GM18508 (cell line): ENCODE measurements at regions not wholly inside any gene's neighbourhood (a gene's known extent, or its start where the extent isn't known, plus 50 kb on each side); places are given as distances from the start of the nearest gene placed in this dataset.
"Not testable (repeated sequence)": the region's sequence is repeated elsewhere in the genome, so short reads cannot be mapped to it uniquely, and the experiment has no call there.

ENCODE experiments used
- ATAC-seq: cut with Tn5 transposase; IDR thresholded peaks from one replicate; pipeline ENCODE4 v1.9.1; 2021; ENCODE audit warnings: moderate number of reproducible peaks; ENCODE audit not compliant: insufficient read depth, unreplicated experiment

GRCh38 chr3:20846066-20846465 is 660.1 kb upstream of the SGO1 start:
- ATAC-seq = no peak

- ATAC-seq = no peak
Measured at GRCh38 chr3:20844851-20845250, 658.8 kb upstream of the SGO1 start.

GRCh38 chr3:20842594-20843436 is 656.8 kb upstream of the SGO1 start:
- no peak for ATAC-seq

GRCh38 chr3:20842002-20842401 is 656.0 kb upstream of the SGO1 start:
- ATAC-seq = no peak

DNA sequence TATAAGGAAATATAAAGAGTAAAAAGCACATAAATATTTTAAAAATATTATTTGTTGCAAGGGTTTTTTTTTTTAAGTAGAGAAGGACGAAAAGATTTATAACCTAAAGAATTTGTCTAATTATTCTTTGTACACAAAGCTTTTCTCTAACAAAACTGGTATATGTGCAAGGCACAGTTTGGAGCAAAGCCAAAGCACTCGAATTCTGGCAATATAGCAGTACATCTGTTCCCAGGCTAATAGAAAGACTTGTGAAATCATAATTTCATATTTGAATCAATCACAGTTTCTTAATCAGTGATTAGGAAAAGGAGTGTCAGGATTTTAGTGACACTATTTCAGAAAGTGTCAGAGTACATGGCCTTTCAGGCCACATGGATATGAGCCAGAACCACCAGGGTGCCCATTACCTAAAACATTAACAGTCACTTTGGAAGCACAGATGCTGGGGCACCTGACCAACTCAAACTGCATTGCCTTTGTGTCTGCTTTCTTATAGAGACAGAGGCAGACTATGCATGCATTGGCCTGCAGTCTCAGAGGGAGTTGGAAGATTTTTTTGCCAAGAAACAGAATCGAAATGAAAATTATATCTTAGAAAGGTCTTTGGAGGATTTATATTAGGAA is 651.8 kb upstream of the SGO1 start:
- ATAC-seq = no peak

- ATAC-seq = no peak
Measured at GRCh38 chr3:20836801-20837200, 650.8 kb upstream of the SGO1 start.

GRCh38 chr3:20832963-20833362 is 647.0 kb upstream of the SGO1 start:
- ATAC-seq = no peak

- no peak for ATAC-seq
Measured at GRCh38 chr3:20822251-20822650, 636.2 kb upstream of the SGO1 start.

DNA sequence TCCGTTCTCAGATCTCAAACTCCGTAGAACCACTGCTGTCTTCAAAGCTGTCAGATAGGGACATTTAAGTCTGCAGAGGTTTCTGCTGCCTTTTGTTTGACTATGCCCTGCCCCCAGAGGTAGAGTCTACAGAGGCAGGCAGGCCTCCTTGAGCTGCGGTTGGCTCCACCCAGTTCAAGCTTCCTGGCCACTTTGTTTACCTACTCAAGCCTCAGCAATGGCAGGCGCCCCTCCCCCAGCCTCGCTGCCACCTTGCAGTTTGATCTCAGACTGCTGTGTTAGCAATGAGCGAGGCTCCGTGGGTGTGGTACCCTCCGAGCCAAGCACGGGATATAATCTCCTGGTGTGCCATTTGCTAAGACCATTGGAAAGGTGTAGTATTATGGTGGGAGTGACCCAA is 634.9 kb upstream of the SGO1 start:
- not testable (repeated sequence) for ATAC-seq

DNA sequence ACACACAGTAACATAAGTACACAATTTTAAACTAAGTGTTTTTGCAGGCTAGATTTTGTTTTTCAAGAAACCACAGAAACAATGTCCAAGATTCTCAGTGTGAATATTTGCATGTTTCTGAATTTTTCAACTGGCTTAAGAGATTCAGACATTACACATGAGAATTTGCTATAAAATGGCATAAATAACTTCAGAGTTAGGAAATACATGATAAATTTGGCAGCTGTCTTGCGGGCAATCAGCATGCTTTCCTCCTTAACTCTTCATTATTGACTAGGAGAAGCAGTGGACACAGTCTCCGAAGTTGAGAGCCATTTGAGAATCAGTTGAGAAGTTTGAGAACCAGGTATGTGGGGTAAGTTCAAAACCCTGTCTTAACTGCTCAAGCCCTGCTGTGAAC is 625.6 kb upstream of the SGO1 start:
- no peak for ATAC-seq

GRCh38 chr3:20811006-20811405 is 625.0 kb upstream of the SGO1 start:
- no peak for ATAC-seq

GRCh38 chr3:20810555-20810954 is 624.5 kb upstream of the SGO1 start:
- ATAC-seq = no peak

DNA sequence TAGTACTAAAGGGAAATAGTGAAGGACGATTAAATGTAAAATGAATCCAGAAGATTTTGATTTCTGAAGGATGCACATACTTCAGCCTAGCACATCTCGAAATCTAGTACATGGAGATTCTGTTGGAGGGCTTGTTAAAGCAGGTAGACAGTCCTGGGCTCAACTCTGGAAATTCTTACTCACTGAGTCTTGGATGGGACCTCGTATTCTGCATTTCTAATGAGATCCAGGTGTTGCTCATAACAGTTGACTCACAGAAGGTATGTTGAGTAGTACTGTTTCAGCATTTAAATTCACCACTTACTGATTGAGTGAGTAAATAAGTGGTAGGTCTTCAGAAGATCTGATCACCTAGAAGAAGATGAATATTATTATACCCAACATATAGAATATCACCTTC is 623.4 kb upstream of the SGO1 start:
- ATAC-seq = no peak

DNA sequence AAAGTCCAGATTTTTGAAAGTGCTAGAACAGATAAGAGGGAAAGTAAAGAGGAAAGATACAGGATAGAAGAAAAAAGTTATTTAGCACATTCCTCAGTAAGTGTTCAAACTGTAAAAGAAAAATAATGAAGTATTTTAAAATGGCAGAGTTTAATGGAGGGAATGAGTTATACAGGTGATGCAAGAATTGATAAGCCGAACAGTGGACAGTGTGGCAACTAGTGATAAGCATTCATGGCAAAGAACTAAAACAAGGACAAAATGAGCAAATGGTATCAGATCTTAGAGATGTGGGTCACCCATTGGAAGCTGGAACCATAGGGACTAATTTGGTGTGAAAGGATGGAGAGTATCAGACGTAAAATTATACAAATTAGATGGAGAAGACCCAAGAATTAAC is 622.9 kb upstream of the SGO1 start:
- ATAC-seq = no peak

GRCh38 chr3:20798666-20799065 is 612.7 kb upstream of the SGO1 start:
- no peak for ATAC-seq

- no peak for ATAC-seq
Measured at GRCh38 chr3:20787005-20787404, 601.0 kb upstream of the SGO1 start.

DNA sequence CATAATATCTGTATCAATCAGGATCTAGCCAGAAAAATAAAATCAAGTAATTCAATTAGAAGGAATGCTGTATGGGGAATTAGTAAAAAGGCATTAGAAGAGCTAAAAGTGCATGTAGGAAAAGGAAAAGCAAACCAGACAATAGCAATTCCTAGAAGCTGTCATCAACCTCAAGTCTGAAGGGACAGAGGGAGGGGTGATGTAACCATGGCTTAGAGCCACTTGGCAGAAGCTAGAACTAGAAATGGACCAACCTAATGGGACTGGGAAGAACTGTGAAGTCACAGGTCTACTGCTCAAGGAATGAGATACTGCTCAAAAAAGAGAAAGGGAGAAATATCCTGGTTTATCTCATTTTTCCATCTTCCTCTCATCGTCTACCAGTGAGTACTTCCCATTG is 590.7 kb upstream of the SGO1 start:
- ATAC-seq = no peak

- ATAC-seq = no peak
Measured at GRCh38 chr3:20776286-20776685, 590.3 kb upstream of the SGO1 start.

GRCh38 chr3:20773320-20773984 is 587.4 kb upstream of the SGO1 start:
- no peak for ATAC-seq

DNA sequence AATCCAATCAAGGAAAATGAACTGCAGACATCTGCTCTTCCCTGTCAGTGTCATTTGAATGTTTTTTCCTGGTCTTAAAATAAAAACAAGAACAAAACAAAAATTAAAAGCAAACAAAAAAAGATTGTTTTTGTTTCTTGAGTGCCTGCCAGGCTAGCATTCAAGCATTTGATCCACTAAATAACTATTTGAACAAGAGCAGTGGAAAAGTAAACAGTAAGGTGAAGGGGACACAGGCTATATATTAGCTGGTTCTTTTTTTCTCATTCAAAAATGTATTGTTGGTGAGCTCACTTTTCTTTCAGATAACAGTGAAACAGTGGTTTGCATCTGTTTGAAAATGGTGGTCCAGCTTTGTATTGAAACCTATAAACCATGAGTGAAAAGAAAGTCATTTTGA is 586.9 kb upstream of the SGO1 start:
- no peak for ATAC-seq

GRCh38 chr3:20769430-20769829 is 583.4 kb upstream of the SGO1 start:
- ATAC-seq = no peak
